NOMO-1 (cell line): ENCODE measurements at regions not wholly inside any gene's neighbourhood (a gene's known extent, or its start where the extent isn't known, plus 50 kb on each side); places are given as distances from the start of the nearest gene placed in this dataset.
"Not testable (repeated sequence)": the region's sequence is repeated elsewhere in the genome, so short reads cannot be mapped to it uniquely, and the experiment has no call there.

ENCODE experiments used
- DNase-seq, 2 experiments: peaks; one replicate each; lab custom pipeline; 2025; ENCODE audit not compliant: unreplicated experiment in 2 of 2; lab: John Stamatoyannopoulos, UW

- DNase-seq = no peak
Observed at GRCh38 chr12:23236066-23236780, 611.3 kb downstream of the ETNK1 start.

- DNase-seq = no peak
Observed at GRCh38 chr12:23236811-23237210, 611.8 kb downstream of the ETNK1 start.

DNA sequence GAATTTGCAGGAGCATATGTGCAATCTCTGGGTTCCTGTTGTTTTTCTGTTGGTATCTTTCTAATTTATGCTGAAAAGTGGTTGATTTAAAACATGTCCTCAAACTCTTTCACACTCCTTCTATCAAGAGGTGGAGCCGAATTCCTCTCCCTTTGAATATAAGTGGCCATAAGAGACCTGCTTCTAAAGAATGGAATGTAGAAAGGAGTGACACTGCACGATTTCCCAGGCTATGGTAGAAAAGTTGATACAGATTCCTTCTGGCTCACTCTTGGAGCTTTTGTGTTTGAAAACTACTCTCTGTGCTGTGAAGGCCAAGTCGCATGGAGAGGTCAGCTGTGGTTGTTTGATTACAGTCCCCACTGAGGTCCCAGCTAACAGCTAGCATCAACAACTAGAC, 613.2 kb downstream of the ETNK1 start:
- DNase-seq = no peak

- DNase-seq = no peak
Observed at GRCh38 chr12:23238957-23239356, 614.0 kb downstream of the ETNK1 start.

DNA sequence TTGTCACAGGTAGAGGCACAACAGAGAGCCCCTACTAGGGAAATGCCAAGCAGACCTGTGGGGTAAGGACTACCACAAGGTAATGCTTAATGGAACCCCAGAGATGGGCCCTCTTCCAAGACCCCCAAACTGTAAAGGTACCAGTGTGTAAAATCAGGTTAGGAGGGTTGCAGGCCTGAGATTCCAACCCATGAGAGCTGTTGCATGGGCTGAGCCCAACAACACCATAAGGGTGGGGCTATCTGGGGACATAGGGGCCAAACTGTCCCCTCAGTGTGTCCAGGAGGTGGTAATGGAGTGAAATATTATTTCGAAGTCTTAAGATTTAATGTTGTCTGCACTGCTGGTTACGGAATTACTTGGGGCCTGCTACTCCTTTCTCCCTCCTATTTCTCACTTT, 620.2 kb downstream of the ETNK1 start:
- no peak for DNase-seq

- no peak for DNase-seq
Observed at GRCh38 chr12:23253191-23253590, 628.2 kb downstream of the ETNK1 start.

- not testable (repeated sequence) for DNase-seq
Observed at GRCh38 chr12:23253910-23254309, 628.9 kb downstream of the ETNK1 start.

- no peak for DNase-seq
Observed at GRCh38 chr12:23259558-23259957, 634.6 kb downstream of the ETNK1 start.

GRCh38 chr12:23262670-23263069, 637.7 kb downstream of the ETNK1 start:
- DNase-seq = no peak

GRCh38 chr12:23277831-23278230, 652.9 kb downstream of the ETNK1 start:
- DNase-seq = no peak

DNA sequence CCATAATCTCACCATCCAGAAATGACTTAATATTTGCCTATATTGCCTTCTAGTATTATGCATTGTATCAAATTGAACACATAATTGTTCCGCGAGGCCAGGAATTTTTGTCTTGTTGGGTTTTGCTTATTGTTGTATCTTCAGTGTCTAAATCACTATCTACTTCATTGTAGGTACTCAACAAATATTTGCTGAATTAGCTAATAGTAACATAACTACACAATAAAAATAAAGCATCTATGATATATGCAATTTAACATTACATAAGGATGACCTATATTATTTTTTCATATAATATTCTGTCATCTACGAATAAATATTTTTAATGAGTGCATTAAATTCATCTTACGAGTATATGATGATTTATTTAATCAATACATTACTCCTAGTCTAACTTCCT, 656.3 kb downstream of the ETNK1 start:
- DNase-seq = no peak

DNA sequence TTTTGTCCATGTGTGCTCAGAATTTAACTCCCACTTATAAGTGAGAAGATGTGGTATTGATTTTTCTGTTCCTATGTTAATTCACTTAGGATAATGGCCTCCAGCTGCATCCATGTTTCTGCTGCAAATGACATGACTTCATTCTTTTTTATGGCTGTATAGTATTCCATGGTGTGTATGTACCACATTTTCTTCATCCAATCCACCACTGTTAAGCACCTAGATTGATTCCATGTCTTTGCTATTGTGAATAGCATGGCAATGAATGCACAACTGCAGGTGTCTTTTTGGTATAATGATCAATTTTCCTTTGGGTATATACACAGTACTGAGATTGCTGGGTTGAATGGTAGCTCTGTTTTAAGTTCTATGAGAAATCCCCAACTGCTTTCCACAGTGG, 657.7 kb downstream of the ETNK1 start:
- no peak for DNase-seq

GRCh38 chr12:23285764-23286530, 661.0 kb downstream of the ETNK1 start:
- not testable (repeated sequence) for DNase-seq

DNA sequence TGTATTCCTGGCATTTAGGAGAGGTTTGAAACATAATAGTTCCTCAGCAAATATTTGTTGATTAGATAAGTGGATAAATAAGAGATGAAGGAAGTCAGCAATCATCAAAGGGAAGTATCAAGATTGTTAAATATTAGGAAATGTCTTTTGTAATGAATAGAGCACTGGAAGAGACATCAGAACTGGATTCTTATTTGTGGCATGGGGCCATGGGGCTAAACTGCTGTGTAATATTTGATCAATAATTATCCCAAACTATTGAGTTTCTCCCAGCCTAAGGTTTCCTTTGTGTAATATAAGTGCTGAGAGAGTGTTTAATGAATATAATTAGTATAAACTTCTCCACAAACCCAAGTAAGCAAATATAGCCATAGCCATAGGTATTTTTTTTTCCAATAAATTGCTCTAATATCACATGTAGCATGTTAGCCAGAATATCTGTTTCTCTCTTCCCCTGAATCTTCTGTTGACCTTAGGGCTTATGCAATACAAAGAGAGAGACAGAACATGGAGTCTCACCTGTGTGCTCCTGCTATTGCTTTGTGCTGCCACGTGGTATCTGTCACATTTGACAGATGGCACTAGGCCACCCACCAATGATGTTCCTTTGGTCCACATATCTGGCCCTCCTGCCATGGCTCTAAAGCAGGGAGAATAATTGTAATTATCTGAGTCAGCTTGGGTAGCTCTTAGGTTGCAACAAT, 658.7 kb downstream of the SOX5 start:
- DNase-seq = no peak

- DNase-seq = no peak
Observed at GRCh38 chr12:23303220-23303619, 646.2 kb downstream of the SOX5 start.

- DNase-seq = no peak
Observed at GRCh38 chr12:23303821-23304220, 645.6 kb downstream of the SOX5 start.

GRCh38 chr12:23333938-23334337, 615.5 kb downstream of the SOX5 start:
- DNase-seq = no peak

- no peak for DNase-seq
Observed at GRCh38 chr12:23335593-23335992, 613.9 kb downstream of the SOX5 start.

GRCh38 chr12:23337213-23337612, 612.3 kb downstream of the SOX5 start:
- no peak for DNase-seq

DNA sequence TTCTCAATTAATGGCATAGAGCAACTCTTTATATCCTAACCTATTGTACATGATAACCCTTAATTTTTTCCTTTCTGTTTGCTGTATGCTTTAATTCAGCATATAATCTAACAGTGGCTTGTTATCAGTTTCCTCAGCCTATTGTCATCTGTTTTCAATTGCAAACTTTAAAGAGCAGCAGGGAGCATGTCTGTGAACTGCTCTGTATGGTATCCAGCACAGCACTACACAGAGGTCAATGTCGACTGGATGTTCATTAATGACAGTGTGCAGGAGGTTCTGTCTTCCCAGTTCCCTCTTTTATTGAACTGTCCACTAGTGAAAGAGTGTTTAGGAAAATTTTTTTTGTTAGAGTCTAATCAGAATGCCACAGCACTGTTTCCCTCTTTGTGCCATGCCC, 609.1 kb downstream of the SOX5 start:
- no peak for DNase-seq

GRCh38 chr12:23342407-23342806, 607.1 kb downstream of the SOX5 start:
- no peak for DNase-seq

DNA sequence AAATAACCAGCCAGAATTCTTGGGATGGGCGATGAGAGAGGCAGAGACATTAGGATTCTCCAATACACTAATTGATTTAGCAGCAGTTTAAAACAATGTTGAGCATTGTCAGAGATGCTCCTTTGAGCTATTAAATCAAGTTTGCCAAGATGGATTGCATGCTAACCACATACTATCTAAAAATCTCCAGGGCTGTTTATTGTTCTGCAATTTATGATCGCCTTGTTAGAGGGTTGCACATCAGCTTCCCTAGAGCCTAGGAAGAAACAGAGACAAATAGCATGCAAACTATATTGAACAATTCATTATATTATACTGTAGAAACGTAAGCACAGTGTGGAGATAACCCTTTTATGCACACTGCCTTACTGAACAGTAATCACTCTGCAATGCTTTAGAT, 599.9 kb downstream of the SOX5 start:
- peak in 1 of 2 experiments; percentile 29 for DNase-seq
